NCI-H82 treated with DMSO at 0.1 percent for 48 hours (cell line): ENCODE measurements at regions not wholly inside any gene's neighbourhood (a gene's known extent, or its start where the extent isn't known, plus 50 kb on each side); places are given as distances from the start of the nearest gene placed in this dataset.
"Not testable (repeated sequence)": the region's sequence is repeated elsewhere in the genome, so short reads cannot be mapped to it uniquely, and the experiment has no call there.

Experiments
- DNase-seq: peaks from one replicate; lab custom pipeline; 2025; ENCODE audit not compliant: unreplicated experiment; lab: John Stamatoyannopoulos, UW

DNA sequence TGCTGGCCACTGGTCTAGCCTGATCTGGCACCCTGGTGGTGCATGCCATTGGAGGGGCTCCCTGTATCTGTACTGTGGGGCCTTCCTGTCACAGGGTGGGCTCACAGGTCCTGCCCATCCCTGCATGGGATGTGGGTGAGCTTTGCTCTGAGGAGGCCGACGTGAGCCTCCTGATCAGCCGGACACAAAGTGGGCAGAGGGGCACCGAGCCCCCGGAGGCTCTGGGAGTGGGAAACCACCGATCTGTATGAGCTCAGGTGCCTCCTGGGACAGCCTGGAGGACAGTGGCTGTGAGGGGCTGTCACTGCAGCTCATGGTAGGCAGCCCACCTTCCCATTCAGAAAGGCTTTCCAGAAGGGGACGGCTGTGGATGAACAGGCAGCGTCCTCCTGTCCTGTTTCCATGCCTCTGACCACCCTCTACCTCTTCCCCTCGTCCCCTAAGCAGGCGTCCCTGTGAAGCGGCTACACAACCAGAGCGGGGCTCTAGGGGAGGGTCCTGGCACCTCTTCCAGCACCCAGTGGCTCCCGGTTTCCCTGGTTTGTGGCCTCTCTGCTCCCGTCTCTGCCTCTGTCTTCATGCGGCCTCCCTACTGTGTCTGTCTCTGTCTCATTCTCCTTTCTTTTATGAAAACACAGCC is 112.5 kb upstream of the OTOS start:
- DNase-seq = no peak

DNA sequence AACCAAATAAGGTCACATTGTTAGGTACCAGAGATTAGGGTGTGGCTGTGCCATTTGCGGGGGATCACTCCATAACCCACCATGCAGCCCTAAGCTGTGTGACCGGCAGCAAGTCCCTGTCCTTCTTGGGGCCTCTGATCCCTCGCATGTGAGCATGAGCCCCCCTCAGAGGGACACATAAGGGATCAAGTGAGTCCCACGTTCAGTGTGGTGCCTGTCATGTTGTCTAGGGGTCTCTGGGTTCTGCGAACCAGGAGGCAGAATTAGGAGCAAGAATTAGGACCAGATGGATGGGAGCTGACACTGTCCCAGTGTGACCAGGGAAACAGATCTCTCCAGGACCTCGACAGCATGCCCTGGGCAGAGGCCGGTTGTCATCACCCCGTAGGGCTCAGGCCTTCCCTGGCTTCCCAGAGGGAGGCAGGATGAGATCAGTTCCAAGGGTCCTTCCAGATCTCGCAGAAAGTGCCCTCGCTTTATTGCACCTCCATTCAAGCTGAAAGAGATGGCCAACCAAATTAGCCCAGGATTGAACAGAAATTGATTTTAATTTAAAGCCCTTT is 113.2 kb upstream of the OTOS start:
- DNase-seq = no peak

DNA sequence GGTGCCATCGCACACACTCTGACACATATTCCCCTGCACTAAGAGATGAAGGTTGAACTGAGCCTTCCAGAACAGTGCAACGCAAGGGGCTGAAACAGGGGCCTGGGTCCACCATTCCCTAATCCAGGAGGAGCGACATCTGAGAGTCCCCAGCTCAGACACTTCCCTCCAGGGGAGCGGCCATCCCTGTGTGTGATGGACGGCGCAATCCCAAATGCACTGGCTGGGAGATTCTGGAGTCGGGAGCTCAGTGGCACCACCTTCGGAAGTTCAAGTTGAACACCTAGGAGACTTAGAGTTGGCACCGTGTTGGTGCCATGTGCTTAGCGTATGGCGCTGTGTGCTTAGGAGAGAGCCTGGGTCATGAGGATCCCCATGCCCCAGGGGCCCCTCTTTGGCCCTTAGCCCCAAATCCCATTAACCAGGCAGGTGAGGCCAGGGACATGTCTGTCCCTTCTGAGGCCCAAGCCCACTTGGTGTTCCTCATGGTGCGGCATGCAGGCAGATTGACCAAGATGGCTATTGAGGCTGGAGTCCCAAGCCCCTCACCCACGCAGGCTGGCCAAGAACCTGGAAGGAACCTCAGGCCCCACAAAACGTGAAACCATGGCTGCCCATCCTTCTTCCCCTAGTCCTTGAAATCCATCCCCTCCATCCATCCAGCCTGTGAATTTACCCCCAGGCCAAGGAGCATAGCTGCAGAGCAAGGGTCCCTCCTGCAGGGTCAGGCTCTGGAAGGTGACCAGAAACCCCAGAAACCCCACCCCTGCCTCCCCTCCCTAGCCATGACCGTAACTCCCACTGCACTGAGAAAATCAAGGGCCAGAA is 114.1 kb upstream of the OTOS start:
- DNase-seq = no peak

DNA sequence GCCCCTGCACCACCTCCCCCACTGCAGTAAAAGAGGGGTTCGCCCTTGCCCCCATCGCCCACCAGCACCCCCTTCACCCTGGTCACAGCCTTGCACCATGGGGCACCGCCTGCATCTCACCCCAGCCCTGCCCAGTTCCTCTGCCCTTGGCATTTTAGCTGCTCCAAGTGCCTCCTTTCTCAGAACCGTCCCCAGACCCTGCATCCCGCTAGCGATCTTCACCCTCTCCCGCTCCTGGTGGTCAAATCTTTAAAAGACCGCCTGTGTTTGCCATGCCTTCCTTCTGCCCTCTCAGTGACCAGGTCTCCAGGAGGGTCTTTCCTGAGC is 114.7 kb upstream of the OTOS start:
- no peak for DNase-seq

DNA sequence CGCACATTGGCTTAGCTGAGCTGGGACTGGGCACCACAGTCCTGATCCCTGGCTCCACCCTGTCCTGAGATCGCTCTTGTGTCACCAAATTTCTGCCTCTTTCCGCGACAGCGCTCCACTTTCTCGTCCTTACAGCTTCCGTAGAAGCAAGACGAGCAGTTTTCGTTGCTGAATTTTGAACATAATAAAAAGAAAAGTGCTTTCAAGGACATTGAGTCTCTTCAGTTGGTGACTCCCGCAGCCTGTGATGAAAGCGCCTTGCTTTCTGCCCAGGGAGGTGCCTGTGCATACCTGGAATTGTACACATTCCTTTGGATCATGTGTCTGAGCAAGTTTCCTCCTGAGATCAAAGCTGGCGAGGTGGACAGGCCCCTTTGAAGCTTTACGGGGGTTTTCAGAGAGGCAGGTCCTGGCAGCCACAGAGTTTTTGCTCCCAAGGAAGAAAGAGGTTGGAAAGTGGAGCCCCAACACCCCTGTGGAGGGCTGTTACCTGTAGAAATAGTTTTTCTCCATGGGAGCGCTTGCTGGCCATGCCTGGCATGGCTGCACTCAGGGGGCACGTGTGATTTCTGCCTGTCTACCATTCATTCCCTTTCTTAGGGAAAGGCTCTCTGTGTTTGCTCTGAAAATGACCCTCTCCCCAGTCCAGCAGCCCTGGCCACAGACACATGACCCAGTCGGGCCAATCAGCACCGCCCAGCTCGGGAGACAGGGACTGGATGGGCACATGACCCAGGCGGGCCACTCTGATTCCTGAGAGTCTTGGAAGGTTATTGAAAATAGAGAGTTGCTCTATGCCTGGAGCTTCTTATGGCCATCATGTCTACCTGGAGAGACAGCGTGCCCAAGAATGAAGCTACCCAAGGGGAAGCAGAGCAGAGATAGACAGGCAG is 115.6 kb upstream of the OTOS start:
- DNase-seq = no peak

DNA sequence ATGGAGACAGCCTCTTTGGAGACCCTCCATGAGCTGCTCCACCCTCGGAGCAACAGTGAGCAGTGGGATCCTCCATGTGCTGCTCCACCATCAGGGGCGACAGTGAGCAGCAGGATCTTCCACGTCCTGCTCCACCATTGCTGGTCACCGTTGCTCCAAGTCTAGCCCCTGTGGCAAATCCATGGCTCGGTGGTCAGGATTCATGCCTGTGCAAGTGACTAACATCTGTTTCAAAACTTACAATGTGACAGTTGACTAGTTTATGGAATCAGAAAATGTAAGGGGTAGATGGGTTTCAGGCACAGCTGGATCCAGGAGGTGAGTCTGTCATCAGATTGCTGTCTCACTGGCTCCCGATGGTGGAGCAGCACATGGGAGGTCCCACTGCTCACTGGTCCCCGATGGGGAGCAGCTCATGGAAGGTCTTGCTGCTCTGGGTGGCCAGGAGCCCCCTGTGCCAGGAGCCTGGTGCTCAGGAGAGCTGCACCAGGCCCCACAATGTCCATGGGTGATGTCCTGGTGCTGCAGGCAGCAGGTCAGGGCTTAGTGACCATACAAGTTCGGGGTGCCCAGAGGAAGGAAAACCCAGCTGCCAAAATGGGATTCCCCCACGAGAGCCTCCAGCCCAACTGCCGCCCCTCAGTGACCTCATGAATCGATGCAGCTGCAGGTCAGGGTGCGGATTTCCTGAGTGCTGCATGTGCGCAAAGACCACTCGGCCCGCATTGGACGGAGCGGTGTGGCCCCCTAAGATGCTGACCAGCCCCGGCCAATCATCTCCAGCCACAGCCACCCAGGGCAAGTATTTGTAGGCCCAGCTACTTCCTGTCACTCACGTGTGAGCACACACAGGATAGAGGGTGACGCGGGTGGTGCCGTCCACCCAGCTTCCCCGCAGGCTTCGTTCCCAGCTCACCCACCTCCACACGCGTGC is 116.5 kb upstream of the OTOS start:
- no peak for DNase-seq

DNA sequence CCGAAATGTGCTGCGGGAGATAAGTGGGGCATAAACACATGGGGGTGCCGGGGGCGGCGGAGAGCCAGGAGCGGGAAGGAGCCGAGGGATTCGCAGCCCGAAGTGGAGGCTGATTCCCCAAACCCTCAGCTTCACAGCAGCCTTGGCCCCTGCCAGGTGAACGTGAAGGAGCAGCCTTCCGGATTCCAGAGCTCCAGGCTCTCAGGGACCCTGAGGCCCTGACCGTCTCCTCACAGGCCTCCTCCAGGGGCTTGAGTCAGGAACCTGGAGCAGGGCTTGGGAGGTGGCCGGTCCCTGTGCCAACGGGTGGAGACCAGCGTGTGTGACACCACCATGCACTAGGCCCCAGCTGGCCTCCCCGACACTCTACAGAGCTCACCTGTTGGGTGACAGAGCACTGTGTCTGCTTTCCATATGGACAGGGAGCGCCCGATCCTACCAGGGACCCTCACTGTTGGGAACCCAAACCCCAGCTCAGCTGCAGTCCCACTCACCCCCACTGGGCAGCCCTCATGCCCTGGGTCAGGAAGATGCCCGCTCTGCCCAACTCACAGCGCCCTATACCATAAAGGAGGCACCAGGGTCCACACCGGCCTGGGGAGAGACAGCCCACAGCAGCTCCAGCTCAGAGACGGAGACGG is 117.6 kb upstream of the OTOS start:
- no peak for DNase-seq

DNA sequence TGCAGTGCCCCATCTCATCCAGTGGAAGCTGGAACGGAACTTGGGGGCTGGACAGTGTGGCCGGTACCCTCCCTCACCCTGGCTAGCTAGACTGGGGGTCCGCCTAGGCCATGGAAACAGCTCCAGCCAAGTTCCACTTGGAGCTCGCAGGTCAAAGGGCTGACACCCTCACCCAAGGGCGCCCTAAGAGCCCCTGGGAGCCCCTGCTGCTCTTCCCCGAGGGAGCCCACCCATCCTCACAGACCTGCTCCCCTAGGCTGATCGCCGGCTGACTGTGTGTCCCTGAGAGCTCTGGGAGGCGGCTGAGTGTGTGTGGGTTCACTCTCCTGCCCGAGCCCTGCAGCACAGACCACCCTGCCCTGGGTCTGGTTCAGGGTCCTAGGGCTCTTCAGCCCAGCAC is 118.2 kb upstream of the OTOS start:
- no peak for DNase-seq

DNA sequence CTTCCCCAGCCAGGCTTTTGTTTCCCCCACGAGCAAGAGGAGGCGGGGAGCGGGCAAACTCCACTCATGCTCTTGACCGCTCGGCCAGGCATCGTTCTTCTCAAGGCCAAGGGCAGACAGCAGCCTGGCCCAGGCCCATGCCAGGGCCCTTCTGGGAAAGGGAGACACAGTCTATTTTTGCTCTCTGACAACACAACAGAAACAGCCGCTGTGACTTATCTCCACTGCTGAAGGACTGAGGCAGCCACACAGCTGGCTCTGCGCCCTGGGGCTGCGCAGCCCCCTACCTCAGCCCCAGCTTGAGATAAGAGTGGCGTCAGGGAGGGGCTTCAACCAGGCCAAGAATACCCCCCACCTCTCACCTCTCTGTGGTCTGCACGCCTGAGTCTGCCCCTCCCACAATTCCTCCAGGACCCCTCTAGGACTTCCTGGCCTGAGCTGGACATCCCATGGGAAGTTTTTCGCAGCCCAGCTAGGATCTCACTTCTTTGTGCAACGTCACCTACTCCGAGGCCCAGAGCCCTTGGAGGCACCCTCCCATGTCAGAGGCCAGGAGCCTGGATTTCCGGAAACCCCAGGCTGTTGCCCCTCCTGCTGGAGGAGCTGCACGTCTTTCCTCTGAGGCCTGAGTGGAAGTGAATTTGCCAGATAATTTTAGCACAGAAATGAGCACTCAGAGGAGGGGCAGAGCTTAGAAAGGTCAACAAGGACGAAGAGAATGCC is 118.9 kb upstream of the OTOS start:
- DNase-seq = no peak

DNA sequence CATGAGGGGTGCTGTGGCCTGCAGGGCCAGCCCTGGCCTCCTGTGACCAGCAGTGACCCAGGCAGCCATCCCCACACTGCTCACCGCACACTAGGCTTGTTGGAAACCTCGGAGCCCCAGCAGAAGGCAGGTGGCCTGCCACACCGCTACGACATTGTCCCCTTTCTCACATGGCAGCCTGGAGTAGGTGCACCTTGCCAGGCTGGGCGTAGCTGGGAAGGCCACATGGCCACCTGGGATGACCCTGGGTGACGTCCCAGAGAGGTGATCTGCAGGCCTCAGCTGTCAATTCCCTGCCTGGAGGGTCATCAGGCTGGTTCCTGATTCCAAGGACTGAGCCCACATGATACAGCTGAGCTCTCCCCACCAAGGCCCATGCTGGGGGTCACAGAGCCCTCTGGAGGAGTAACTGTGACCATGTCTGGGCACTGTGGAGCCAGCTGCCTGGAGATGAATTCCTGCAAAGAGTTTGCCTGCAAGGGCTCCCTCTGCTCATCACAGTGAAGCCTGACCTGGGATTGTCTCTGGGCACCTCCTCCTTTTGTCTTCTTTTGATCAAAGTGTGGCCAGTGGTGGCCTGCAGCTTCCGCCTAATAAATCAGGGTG is 119.6 kb upstream of the OTOS start:
- DNase-seq = no peak

DNA sequence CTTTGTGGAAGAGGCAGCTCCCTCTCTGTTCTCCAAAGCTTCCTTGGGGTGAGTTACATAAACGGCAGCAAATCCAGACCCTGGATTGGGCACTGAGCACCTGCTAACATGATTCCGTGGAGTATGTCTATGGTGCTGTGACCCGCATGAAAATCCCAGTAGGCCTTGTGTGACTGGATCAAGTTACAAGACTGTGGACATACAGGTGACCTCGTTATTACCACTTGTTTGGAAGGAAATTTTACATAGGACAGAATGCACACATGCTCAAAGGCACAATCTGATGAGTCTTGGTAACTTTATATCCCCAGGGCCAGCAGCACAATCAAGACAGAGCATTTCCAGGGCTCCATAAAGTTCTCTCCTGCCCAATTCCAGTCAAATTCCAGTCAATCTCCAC is 120.2 kb upstream of the OTOS start:
- DNase-seq = no peak

DNA sequence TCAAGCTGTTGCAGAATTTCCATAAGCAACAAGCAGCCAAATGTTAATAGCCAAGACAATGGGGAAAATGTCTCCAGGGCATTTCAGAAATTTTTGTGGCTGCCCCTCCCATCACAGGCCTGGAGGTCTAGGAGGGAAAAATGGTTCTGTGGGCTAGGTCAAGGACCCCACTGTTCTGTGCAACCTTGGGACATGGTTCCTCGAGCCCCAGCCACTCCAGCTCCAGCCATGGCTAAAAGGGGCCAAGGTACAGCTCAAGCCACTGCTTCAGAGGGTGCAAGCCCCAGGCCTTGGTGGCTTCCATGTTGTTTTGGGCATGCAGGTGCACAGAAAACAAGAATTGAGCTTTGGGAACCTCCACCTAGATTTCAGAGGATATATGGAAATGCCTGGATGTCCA is 122.1 kb upstream of the OTOS start:
- not testable (repeated sequence) for DNase-seq

DNA sequence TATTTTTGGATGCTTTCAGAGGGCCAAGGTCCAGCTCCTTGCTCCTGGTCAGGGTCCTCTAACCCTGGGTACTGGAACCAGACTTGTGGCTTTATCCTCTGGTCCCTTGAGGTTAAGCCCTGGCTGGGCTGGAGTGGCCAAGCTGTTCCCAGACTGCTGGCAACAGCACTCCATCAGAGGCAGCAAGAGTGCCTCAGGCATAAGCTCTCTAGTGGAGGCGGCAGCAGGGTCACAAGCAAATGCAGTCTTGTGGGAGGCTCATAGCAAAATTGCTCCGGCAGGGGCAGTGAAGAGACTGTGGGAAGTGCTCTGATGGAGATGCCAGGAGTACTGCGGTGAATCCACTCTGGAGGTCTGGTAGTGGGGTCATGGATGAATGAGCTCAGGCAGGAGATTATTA is 128.9 kb upstream of the OTOS start:
- no peak for DNase-seq

DNA sequence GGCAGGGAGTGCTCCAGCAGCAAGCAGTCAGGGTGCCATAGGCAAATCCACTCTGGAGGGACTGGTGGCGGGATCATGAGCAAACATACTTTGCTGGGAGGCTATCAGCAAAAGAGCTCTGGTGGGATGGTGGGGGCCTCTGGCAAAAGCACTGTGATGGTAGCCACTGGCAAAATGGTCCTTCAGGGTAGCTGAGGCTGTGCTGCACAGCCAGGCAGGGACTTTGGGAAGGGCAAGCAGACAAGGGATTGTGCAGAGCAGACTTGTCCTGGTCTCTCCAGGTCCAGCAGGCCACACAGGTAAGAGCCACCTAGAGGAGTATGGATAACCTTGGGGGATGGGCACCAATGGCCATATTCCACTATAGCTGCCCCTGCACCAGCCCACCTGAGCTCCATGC is 129.4 kb upstream of the OTOS start:
- no peak for DNase-seq

DNA sequence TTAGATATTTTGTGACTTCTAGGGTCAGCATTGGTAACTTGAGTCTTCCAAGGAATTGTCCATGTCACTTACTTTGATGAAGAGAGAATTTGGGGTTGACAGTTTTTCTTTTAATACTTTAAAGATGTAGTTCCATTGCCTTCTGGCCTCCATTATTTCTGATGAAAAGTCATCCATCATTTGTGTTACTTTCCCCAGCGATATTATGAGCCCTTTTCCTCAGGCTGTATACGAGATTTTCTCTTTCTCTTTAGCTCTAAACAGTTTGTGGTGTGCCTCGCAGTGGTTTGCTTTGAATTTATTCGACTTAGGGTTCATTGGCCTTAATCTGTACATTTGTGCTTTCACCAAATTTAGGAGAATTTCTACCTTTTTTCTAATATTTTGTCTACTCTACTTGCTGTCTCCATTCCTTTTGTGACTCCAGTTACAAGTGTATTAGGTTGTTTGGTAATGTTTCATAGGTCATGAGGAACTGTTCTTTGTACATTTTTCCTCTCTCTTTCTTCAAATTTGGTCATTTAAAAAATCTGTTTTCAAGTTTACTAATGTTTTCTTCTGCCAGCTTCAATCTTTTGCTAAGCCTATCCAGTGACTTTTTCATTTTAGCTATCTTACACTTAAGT is 131.4 kb upstream of the OTOS start:
- no peak for DNase-seq

DNA sequence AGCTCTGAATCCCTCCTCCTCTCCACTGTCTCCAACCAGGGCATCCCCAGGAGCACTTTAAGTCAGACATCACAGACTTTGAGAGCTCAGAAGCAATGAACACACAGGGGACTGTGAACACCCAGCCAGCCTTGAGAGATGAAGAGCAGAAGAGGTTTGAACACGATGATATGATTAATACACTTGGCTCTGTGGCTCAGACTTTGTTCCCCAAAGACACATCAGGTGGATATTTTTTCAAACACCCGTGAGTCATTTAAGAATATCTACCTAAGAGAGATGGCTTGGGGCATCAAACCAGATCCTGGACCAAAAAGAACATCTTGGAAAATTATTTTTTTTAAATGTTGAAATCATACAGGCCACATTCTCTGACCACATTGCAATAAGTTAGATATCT is 134.9 kb upstream of the OTOS start:
- DNase-seq = no peak

DNA sequence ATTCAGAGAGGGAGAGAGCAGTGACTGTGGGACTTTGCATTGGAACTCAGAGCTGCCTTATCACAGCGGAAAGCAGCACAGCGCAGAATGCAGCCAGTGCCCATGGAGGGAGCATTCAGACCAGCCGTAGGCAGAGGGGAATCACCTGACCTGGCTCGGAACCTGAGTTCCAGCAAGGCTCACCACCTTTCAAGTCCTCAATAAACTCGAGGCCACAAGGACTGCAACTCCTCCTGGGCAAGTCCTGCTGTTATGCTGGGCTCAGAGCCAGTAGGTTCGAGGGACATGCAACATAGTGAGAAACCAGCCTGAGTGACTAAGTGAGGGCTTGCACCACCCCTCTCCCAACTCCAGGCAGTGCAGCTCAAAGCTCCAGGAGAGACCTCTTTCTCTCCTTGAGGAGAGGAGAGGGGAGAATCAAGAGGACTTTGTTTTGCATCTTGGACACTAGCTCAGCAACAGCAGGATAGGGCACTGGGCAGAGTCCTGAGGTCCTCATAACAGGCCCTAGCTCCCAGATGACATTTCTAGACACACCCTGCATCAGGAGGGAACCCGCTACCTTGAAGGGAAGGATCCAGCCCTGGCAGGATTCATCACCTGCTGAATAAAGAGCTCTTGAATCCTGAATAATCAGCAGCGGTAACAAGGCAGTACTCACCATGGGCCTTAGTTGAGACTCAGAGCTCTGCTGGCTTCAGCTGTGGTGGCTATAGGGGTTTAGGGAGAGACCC is 136.8 kb upstream of the OTOS start:
- no peak for DNase-seq
